Spleen (tissue), 7 donors: ENCODE measurements at regions not wholly inside any gene's neighbourhood (a gene's known extent, or its start where the extent isn't known, plus 50 kb on each side); places are given as distances from the start of the nearest gene placed in this dataset.

Experiments
- POLR2A ChIP-seq, 3 donors: fragments of 450-650 bp; IDR thresholded peaks; one replicate each; pipeline ENCODE4 v1.5.1; 2017; ENCODE audit warnings: antibody characterized with exemption in 3 of 3, mild to moderate bottlenecking in 1 of 3
- POLR2AphosphoS5 ChIP-seq, 3 donors: sonication (generic); formaldehyde crosslinking; IDR thresholded peaks; one replicate each; pipeline ENCODE4 v1.5.1; 2017; ENCODE audit warnings: antibody characterized with exemption in 3 of 3
- TF ChIP-seq, protein P1 (sequence below), 11 experiments: fragments of 200-600 bp in 7 of 11; fragments of 450-650 bp in 4 of 11; sonication (generic) in 4 of 11; IDR thresholded peaks in 8 of 11; conservative IDR thresholded peaks in 3 of 11; 1 replicate in 7 of 11; 2 replicates in 4 of 11; pipeline versions ENCODE4 v1.4.0 to v1.8.0; 2016 to 2021; ENCODE audit warnings: antibody characterized with exemption in 11 of 11, inconsistent platforms in 4 of 11, mild to moderate bottlenecking in 1 of 11
- donor health status: DM: no; HTN: no; CAD: no; lungs with moderate emphysema.
- donor health status: DM: no; HTN: no; CAD: no.
- donor health status: DM: no; HTN: no; CAD: no.

- TF ChIP-seq, protein P1, sequence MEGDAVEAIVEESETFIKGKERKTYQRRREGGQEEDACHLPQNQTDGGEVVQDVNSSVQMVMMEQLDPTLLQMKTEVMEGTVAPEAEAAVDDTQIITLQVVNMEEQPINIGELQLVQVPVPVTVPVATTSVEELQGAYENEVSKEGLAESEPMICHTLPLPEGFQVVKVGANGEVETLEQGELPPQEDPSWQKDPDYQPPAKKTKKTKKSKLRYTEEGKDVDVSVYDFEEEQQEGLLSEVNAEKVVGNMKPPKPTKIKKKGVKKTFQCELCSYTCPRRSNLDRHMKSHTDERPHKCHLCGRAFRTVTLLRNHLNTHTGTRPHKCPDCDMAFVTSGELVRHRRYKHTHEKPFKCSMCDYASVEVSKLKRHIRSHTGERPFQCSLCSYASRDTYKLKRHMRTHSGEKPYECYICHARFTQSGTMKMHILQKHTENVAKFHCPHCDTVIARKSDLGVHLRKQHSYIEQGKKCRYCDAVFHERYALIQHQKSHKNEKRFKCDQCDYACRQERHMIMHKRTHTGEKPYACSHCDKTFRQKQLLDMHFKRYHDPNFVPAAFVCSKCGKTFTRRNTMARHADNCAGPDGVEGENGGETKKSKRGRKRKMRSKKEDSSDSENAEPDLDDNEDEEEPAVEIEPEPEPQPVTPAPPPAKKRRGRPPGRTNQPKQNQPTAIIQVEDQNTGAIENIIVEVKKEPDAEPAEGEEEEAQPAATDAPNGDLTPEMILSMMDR (IDR thresholded peaks at IDR 0.05 in 8 of 11, conservative IDR thresholded peaks at IDR 0.05 in 3 of 11) = no peak
- TF ChIP-seq POLR2A (IDR thresholded peaks at IDR 0.05) (no peak), POLR2AphosphoS5 (IDR thresholded peaks at IDR 0.05) (no peak)
Observed at GRCh38 chrX:155767051-155767875, 113.9 kb upstream of the VAMP7 start.
